IMR-90 (cell line): ENCODE measurements at regions not wholly inside any gene's neighbourhood (a gene's known extent, or its start where the extent isn't known, plus 50 kb on each side); places are given as distances from the start of the nearest gene placed in this dataset.

Source experiments
- ATAC-seq: fragments of 200-7000 bp; cut with Tn5 transposase; 2 replicates; pipeline ENCODE4 v1.9.1; 2020; ENCODE audit warnings: low read depth, mild to moderate bottlenecking, moderate library complexity
- BruUV-seq: library from RNA; stranded (reverse); fragments of 400-500 nt; replicated peaks from 2 replicates; lab custom pipeline; 2021; lab: Mats Ljungman, UMichigan
- CTCF ChIA-PET: fragments of 300-600 bp; formaldehyde crosslinking; extraction: SDS; loops from one replicate; lab custom pipeline; 2021; ENCODE audit warnings: antibody characterized with exemption; lab: Yijun Ruan, JAX
- POLR2A ChIA-PET: fragments of 300-600 bp; sonication (Branson Sonifier 250); formaldehyde crosslinking; loops from one replicate; lab custom pipeline; 2022; ENCODE audit warnings: antibody characterized with exemption; ENCODE audit not compliant: unreplicated experiment; lab: Charles Lee
- DNase-seq: peaks from one replicate; pipeline ENCODE4 v3.0.0; 2013
- H2AFZ ChIP-seq: replicated peaks from 2 replicates; pipeline ENCODE3; 2013; ENCODE audit warnings: low read length, mild to moderate bottlenecking; ENCODE audit not compliant: poor library complexity
- H2AK5ac ChIP-seq: 2 replicates; pipeline ENCODE4 v1.6.1; 2013; ENCODE audit warnings: low read depth, low read length, inconsistent platforms
- H2AK9ac ChIP-seq: replicated peaks from 2 replicates; pipeline ENCODE3; 2013; ENCODE audit warnings: mild to moderate bottlenecking, low read depth, low read length, moderate library complexity; ENCODE audit not compliant: poor library complexity
- H2BK120ac ChIP-seq: 2 replicates; pipeline ENCODE4 v1.6.1; 2013; ENCODE audit warnings: low read depth, low read length, inconsistent platforms
- H2BK15ac ChIP-seq: 3 replicates; pipeline ENCODE4 v1.6.1; 2013; ENCODE audit warnings: low read depth, low read length, inconsistent platforms
- H2BK20ac ChIP-seq: 2 replicates; pipeline ENCODE4 v1.6.1; 2013; ENCODE audit warnings: low read depth, mild to moderate bottlenecking, inconsistent platforms, low read length, moderate library complexity
- H2BK5ac ChIP-seq: 2 replicates; pipeline ENCODE4 v1.6.1; 2013; ENCODE audit warnings: mild to moderate bottlenecking, low read depth, low read length, inconsistent platforms; ENCODE audit not compliant: poor library complexity, severe bottlenecking
- H3K14ac ChIP-seq: replicated peaks from 2 replicates; pipeline ENCODE4 v1.6.1; 2013; ENCODE audit warnings: low read depth, low read length, inconsistent platforms
- H3K18ac ChIP-seq: 2 replicates; pipeline ENCODE4 v1.6.1; 2013; ENCODE audit warnings: low read depth, low read length, control low read depth
- H3K23ac ChIP-seq: 2 replicates; pipeline ENCODE4 v1.6.1; 2013; ENCODE audit warnings: low read depth, low read length, inconsistent platforms
- H3K27ac ChIP-seq: 2 replicates; pipeline ENCODE4 v1.5.1; 2013; ENCODE audit warnings: mild to moderate bottlenecking, control low read depth, low read length; ENCODE audit not compliant: insufficient read depth
- H3K27me3 ChIP-seq: 2 replicates; pipeline ENCODE4 v1.6.1; 2013; ENCODE audit warnings: low read length; ENCODE audit not compliant: control insufficient read depth, insufficient read depth
- H3K36me3 ChIP-seq: 2 replicates; pipeline ENCODE4 v1.6.1; 2013; ENCODE audit warnings: low read length, mixed read lengths; ENCODE audit not compliant: control insufficient read depth, insufficient read depth
- H3K4ac ChIP-seq: 2 replicates; pipeline ENCODE4 v1.6.1; 2013; ENCODE audit warnings: low read depth, low read length, inconsistent platforms
- H3K4me1 ChIP-seq: 2 replicates; pipeline ENCODE4 v1.6.1; 2013; ENCODE audit warnings: low read length, mixed read lengths; ENCODE audit not compliant: control insufficient read depth, insufficient read depth
- H3K4me2 ChIP-seq: 2 replicates; pipeline ENCODE4 v1.6.1; 2013; ENCODE audit warnings: low read depth, mild to moderate bottlenecking, control low read depth, low read length, moderate library complexity
- H3K4me3 ChIP-seq: 2 replicates; pipeline ENCODE4 v1.5.1; 2013; ENCODE audit warnings: low read depth, mild to moderate bottlenecking, control low read depth, low read length, moderate library complexity; ENCODE audit not compliant: insufficient read depth
- H3K56ac ChIP-seq: 2 replicates; pipeline ENCODE4 v1.6.1; 2013; ENCODE audit warnings: low read length, inconsistent platforms; ENCODE audit not compliant: insufficient read depth; ENCODE audit errors: extremely low read depth
- H3K79me1 ChIP-seq, 2 experiments: 2 replicates each; pipeline ENCODE4 v1.6.1; 2013; ENCODE audit warnings: low read length in 2 of 2, inconsistent platforms in 1 of 2, low read depth in 1 of 2
- H3K9ac ChIP-seq: 2 replicates; pipeline ENCODE4 v1.6.1; 2013; ENCODE audit warnings: low read depth, low read length, control low read depth
- H3K9me1 ChIP-seq: 2 replicates; pipeline ENCODE4 v1.6.1; 2013; ENCODE audit warnings: low read length, inconsistent platforms; ENCODE audit not compliant: insufficient read depth
- H3K9me3 ChIP-seq: 2 replicates; pipeline ENCODE4 v1.6.1; 2013; ENCODE audit warnings: low read length; ENCODE audit not compliant: control insufficient read depth, insufficient read depth
- H4K20me1 ChIP-seq: 2 replicates; pipeline ENCODE4 v1.6.1; 2013; ENCODE audit warnings: low read length, inconsistent platforms; ENCODE audit not compliant: insufficient read depth
- H4K5ac ChIP-seq: 2 replicates; pipeline ENCODE4 v1.6.1; 2013; ENCODE audit warnings: mild to moderate bottlenecking, low read depth, low read length, control low read depth
- H4K8ac ChIP-seq, 2 experiments: 2 replicates each; pipeline ENCODE4 v1.6.1; 2013; ENCODE audit warnings: low read depth in 2 of 2, low read length in 2 of 2, control low read depth in 1 of 2, inconsistent platforms in 1 of 2
- H4K91ac ChIP-seq: 2 replicates; pipeline ENCODE4 v1.6.1; 2013; ENCODE audit warnings: low read depth, low read length, inconsistent platforms; ENCODE audit not compliant: insufficient read depth
- CEBPB ChIP-seq: IDR thresholded peaks from 2 replicates; pipeline ENCODE4 v1.6.1; 2012; ENCODE audit warnings: low read depth, low read length, improper control_type of control experiment
- CHD1 ChIP-seq: IDR thresholded peaks from 2 replicates; pipeline ENCODE4 v1.6.1; 2012; ENCODE audit warnings: low read depth, low read length, improper control_type of control experiment
- MAFK ChIP-seq: IDR thresholded peaks from 2 replicates; pipeline ENCODE4 v1.6.1; 2012; ENCODE audit warnings: low read depth, low read length, improper control_type of control experiment
- MAZ ChIP-seq: IDR thresholded peaks from 2 replicates; pipeline ENCODE4 v1.6.1; 2012; ENCODE audit warnings: low read depth, mild to moderate bottlenecking, low read length, improper control_type of control experiment, moderate library complexity, borderline replicate concordance
- MXI1 ChIP-seq: IDR thresholded peaks from 2 replicates; pipeline ENCODE4 v1.6.1; 2012; ENCODE audit warnings: low read depth, mild to moderate bottlenecking, low read length, moderate library complexity, borderline replicate concordance
- NFE2L2 ChIP-seq: fragments of 150-350 bp; IDR thresholded peaks from 2 replicates; pipeline ENCODE4 v1.6.1; 2016; ENCODE audit warnings: low read depth, mild to moderate bottlenecking, low read length
- POLR2A ChIP-seq: IDR thresholded peaks from 2 replicates; pipeline ENCODE4 v1.6.1; 2012; ENCODE audit warnings: mild to moderate bottlenecking, low read depth, low read length
- RAD21 ChIP-seq: IDR thresholded peaks from 2 replicates; pipeline ENCODE4 v1.6.1; 2012; ENCODE audit warnings: low read length, improper control_type of control experiment
- RCOR1 ChIP-seq: IDR thresholded peaks from 2 replicates; pipeline ENCODE4 v1.6.1; 2012; ENCODE audit warnings: mild to moderate bottlenecking, low read length, improper control_type of control experiment; ENCODE audit not compliant: insufficient replicate concordance
- RFX5 ChIP-seq: IDR thresholded peaks from 2 replicates; pipeline ENCODE4 v1.8.0; 2012; ENCODE audit warnings: low read depth, mild to moderate bottlenecking, low read length, moderate library complexity
- SMC3 ChIP-seq: fragments of 150-350 bp; IDR thresholded peaks from 2 replicates; pipeline ENCODE4 v1.6.1; 2016; ENCODE audit warnings: low read depth, mild to moderate bottlenecking, antibody characterized with exemption, low read length, moderate library complexity
- WGBS, 2 experiments: methylation state at CpG; one replicate each; pipeline versions ENCODE4 v1.1.5 to v1.1.7; 2013; ENCODE audit warnings: missing lambda C conversion rate in 2 of 2; ENCODE audit not compliant: insufficient read length in 1 of 2; ENCODE audit errors: extremely low coverage in 2 of 2; 5-methylcytosine and 5-hydroxymethylcytosine counted together
- dilution Hi-C: fragments of 300-500 bp; cut with HindIII; formaldehyde crosslinking; loops from one replicate; pipeline ENCODE4 v1.14.3; 2018; ENCODE audit warnings: low sequenced_read_pairs; ENCODE audit not compliant: unreplicated experiment
- in situ Hi-C: fragments of 300-500 bp; cut with MboI; formaldehyde crosslinking; loops from 3 replicates; pipeline ENCODE4 v1.14.3; 2019; ENCODE audit warnings: low sequenced_read_pairs, inconsistent platforms, mixed read lengths
- intact Hi-C: fragments of 100-400 bp; cut with micrococcal nuclease; formaldehyde crosslinking; loops from 2 replicates; pipeline ENCODE4 v1.10.0; 2022
- TF ChIP-seq, protein P1 (sequence below): fragments of 150-350 bp; IDR thresholded peaks from 2 replicates; pipeline ENCODE4 v1.6.1; 2017; ENCODE audit warnings: mild to moderate bottlenecking, antibody characterized with exemption, low read length, low read depth
- TF ChIP-seq, protein P2 (sequence below): conservative IDR thresholded peaks from 2 replicates; pipeline ENCODE4 v1.5.1; 2012; ENCODE audit warnings: mild to moderate bottlenecking, low read depth, low read length, improper control_type of control experiment

DNA sequence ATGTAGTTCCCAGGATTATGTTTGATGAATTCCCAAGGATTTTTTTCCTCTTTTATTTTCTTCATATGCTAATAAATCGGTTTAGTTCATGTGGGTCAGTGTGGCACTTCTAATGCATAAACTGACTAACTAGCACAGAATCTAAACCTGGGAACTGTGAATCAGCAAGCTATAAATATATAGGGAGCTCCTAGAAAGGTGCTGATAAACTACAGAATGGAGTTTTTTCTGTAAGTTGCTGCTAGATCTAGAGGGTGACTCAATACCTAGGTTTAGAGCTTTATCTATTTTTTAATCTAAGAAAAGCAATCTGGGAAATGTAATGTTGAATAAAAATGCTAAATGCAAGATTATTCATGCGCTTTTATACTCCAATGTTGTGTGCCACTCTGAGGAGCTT lies 118.8 kb upstream of the PTCHD4 start:
- Histone ChIP-seq H2BK15ac (no peak overlapping the region), H3K14ac (no peak overlapping the region), H2BK120ac (no peak overlapping the region), H3K36me3 (no peaks in the 10 kb centered on the region), H3K23ac (no peak overlapping the region), H3K9me1 (no peaks in the 10 kb centered on the region), H2AK5ac (no peak overlapping the region), H3K4me2 (no peak overlapping the region), H4K8ac (no peak overlapping the region), H3K9ac (no peak overlapping the region), H3K18ac (no peak overlapping the region), H3K4ac (no peak overlapping the region), H3K4me1 (no peaks in the 10 kb centered on the region), H3K27ac (no peak overlapping the region), H3K9me3 (peaks cover 2% of the 10 kb centered on the region; the same call in 1 of the 2 replicates), H4K5ac (no peak overlapping the region), H3K56ac (no peak overlapping the region), H2BK5ac (no peak overlapping the region), H3K79me1 (no peaks in the 10 kb centered on the region), H2BK20ac (no peak overlapping the region), H2AFZ (no peak overlapping the region), H4K91ac (no peak overlapping the region), H3K27me3 (no peaks in the 10 kb centered on the region), H4K20me1 (no peaks in the 10 kb centered on the region), H2AK9ac (no peak overlapping the region), H3K4me3 (no peak overlapping the region)
- WGBS, 2 experiments, result no CpG with 5 or more reads among the region's 2 CpGs
- dilution Hi-C loops, result no loop called here
- POLR2A ChIA-PET, result no interaction called here
- ATAC-seq, result no peak
- intact Hi-C loops, result no loop called here
- no TSS peak for BruUV-seq
- in situ Hi-C loops, result no loop called here
- CTCF ChIA-PET, result no interaction called here
- DNase-seq, result no peak
- TF ChIP-seq, protein P1, sequence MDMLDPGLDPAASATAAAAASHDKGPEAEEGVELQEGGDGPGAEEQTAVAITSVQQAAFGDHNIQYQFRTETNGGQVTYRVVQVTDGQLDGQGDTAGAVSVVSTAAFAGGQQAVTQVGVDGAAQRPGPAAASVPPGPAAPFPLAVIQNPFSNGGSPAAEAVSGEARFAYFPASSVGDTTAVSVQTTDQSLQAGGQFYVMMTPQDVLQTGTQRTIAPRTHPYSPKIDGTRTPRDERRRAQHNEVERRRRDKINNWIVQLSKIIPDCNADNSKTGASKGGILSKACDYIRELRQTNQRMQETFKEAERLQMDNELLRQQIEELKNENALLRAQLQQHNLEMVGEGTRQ, result no peak
- TF ChIP-seq POLR2A (no peak), RCOR1 (no peak), SMC3 (no peak), MAFK (no peak), MAZ (no peak), MXI1 (no peak), RFX5 (no peak), CEBPB (no peak), RAD21 (no peak), NFE2L2 (no peak), CHD1 (no peak)
- TF ChIP-seq, protein P2, sequence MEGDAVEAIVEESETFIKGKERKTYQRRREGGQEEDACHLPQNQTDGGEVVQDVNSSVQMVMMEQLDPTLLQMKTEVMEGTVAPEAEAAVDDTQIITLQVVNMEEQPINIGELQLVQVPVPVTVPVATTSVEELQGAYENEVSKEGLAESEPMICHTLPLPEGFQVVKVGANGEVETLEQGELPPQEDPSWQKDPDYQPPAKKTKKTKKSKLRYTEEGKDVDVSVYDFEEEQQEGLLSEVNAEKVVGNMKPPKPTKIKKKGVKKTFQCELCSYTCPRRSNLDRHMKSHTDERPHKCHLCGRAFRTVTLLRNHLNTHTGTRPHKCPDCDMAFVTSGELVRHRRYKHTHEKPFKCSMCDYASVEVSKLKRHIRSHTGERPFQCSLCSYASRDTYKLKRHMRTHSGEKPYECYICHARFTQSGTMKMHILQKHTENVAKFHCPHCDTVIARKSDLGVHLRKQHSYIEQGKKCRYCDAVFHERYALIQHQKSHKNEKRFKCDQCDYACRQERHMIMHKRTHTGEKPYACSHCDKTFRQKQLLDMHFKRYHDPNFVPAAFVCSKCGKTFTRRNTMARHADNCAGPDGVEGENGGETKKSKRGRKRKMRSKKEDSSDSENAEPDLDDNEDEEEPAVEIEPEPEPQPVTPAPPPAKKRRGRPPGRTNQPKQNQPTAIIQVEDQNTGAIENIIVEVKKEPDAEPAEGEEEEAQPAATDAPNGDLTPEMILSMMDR, result no peak
